GM23338 (cell line): ENCODE measurements at regions not wholly inside any gene's neighbourhood (a gene's known extent, or its start where the extent isn't known, plus 50 kb on each side); places are given as distances from the start of the nearest gene placed in this dataset.

Source experiments
- ATAC-seq: fragments of 200-7000 bp; cut with Tn5 transposase; 3 replicates; pipeline ENCODE4 v1.9.1; 2020
- DNase-seq: peaks from one replicate; pipeline ENCODE4 v3.0.0-alpha.2; 2015; ENCODE audit warnings: low spot score
- H2AFZ ChIP-seq: fragments of 200-600 bp; sonication (generic); 2 replicates; pipeline ENCODE4 v1.8.0; 2016; ENCODE audit warnings: antibody characterized with exemption, mild to moderate bottlenecking, moderate library complexity
- H3F3A ChIP-seq: fragments of 200-600 bp; sonication (generic); replicated peaks from 2 replicates; pipeline ENCODE4 v1.8.0; 2017; ENCODE audit warnings: antibody characterized with exemption, mixed run types, low read depth
- H3K27ac ChIP-seq: fragments of 200-600 bp; sonication (generic); 2 replicates; pipeline ENCODE4 v1.6.1; 2016; ENCODE audit warnings: low read depth
- H3K27me3 ChIP-seq: fragments of 200-600 bp; sonication (generic); 2 replicates; pipeline ENCODE4 v1.8.0; 2016; ENCODE audit warnings: mild to moderate bottlenecking, mixed run types, moderate library complexity; ENCODE audit not compliant: insufficient read depth
- H3K36me3 ChIP-seq: fragments of 200-600 bp; sonication (generic); 2 replicates; pipeline ENCODE4 v1.8.0; 2016; ENCODE audit warnings: mild to moderate bottlenecking; ENCODE audit not compliant: insufficient read depth
- H3K4me1 ChIP-seq: fragments of 200-600 bp; sonication (generic); 2 replicates; pipeline ENCODE4 v1.8.0; 2016; ENCODE audit warnings: mild to moderate bottlenecking, moderate library complexity; ENCODE audit not compliant: insufficient read depth
- H3K4me2 ChIP-seq: fragments of 200-600 bp; sonication (generic); 2 replicates; pipeline ENCODE4 v1.7.1; 2017; ENCODE audit warnings: mixed run types
- H3K4me3 ChIP-seq: fragments of 200-600 bp; sonication (generic); 2 replicates; pipeline ENCODE4 v1.6.1; 2016; ENCODE audit warnings: mixed run types
- H3K79me2 ChIP-seq: fragments of 200-600 bp; sonication (generic); replicated peaks from 2 replicates; pipeline ENCODE4 v1.8.0; 2017; ENCODE audit warnings: mild to moderate bottlenecking; ENCODE audit not compliant: insufficient read depth
- H3K9me2 ChIP-seq: fragments of 200-600 bp; sonication (generic); 2 replicates; pipeline ENCODE4 v1.8.0; 2017; ENCODE audit not compliant: insufficient read depth
- H4K20me1 ChIP-seq: fragments of 200-600 bp; sonication (generic); replicated peaks from 2 replicates; pipeline ENCODE4 v1.8.0; 2017; ENCODE audit warnings: mild to moderate bottlenecking; ENCODE audit not compliant: insufficient read depth
- H3K27ac Mint-ChIP-seq: 2 replicates; pipeline ENCODE4 v1.8.0; 2020; ENCODE audit warnings: inconsistent platforms, mild to moderate bottlenecking, moderate library complexity, mixed read lengths
- H3K27me3 Mint-ChIP-seq: 3 replicates; pipeline ENCODE4 v1.8.0; 2022; ENCODE audit warnings: low read depth, mild to moderate bottlenecking, moderate library complexity, mixed read lengths, inconsistent platforms; ENCODE audit not compliant: insufficient read depth, poor library complexity
- H3K36me3 Mint-ChIP-seq: 3 replicates; pipeline ENCODE4 v1.8.0; 2021; ENCODE audit warnings: low read depth, mild to moderate bottlenecking, inconsistent platforms, moderate library complexity, mixed read lengths
- H3K4me1 Mint-ChIP-seq: 3 replicates; pipeline ENCODE4 v1.8.0; 2020; ENCODE audit warnings: mild to moderate bottlenecking, inconsistent platforms, mixed read lengths
- H3K4me3 Mint-ChIP-seq: 3 replicates; pipeline ENCODE4 v1.8.0; 2021; ENCODE audit warnings: moderate library complexity, mild to moderate bottlenecking, inconsistent platforms, mixed read lengths
- H3K9me3 Mint-ChIP-seq: 3 replicates; pipeline ENCODE4 v1.8.0; 2020; ENCODE audit warnings: moderate library complexity, mild to moderate bottlenecking, inconsistent platforms, mixed read lengths
- CREB1 ChIP-seq: fragments of 250-450 bp; sonication (Bioruptor Pico); IDR thresholded peaks from 2 replicates; pipeline ENCODE4 v1.5.0; 2020; ENCODE audit warnings: low read depth, mild to moderate bottlenecking, moderate library complexity
- EZH2 ChIP-seq: fragments of 200-600 bp; sonication (generic); IDR thresholded peaks from one replicate; pipeline ENCODE4 v1.8.0; 2017; ENCODE audit warnings: antibody characterized with exemption, mild to moderate bottlenecking, low read depth; ENCODE audit not compliant: unreplicated experiment
- EZH2phosphoT487 ChIP-seq: fragments of 200-600 bp; sonication (generic); IDR thresholded peaks from one replicate; pipeline ENCODE4 v1.8.1; 2018; ENCODE audit warnings: antibody characterized with exemption; ENCODE audit not compliant: unreplicated experiment
- JUNB ChIP-seq: IDR thresholded peaks from one replicate; pipeline ENCODE4 v1.6.1; 2016; ENCODE audit warnings: antibody characterized with exemption; ENCODE audit not compliant: unreplicated experiment
- NANOG ChIP-seq: IDR thresholded peaks from 2 replicates; pipeline ENCODE4 v1.6.1; 2016; ENCODE audit warnings: antibody characterized with exemption, borderline replicate concordance
- POLR2AphosphoS5 ChIP-seq: IDR thresholded peaks from 2 replicates; pipeline ENCODE4 v1.6.1; 2016; ENCODE audit warnings: antibody characterized with exemption, low read depth
- STAT1 ChIP-seq: IDR thresholded peaks from one replicate; pipeline ENCODE4 v1.6.1; 2016; ENCODE audit warnings: antibody characterized with exemption; ENCODE audit not compliant: unreplicated experiment
- ZNF114 ChIP-seq: fragments of 250-450 bp; sonication (Bioruptor Pico); IDR thresholded peaks from 2 replicates; pipeline ENCODE4 v1.5.0; 2020; ENCODE audit warnings: mild to moderate bottlenecking, moderate library complexity
- ZNF331 ChIP-seq: fragments of 250-450 bp; sonication (Bioruptor Pico); IDR thresholded peaks from 2 replicates; pipeline ENCODE4 v1.5.0; 2020; ENCODE audit warnings: low read depth, mild to moderate bottlenecking, moderate library complexity
- TF ChIP-seq, protein P1 (sequence below), 2 experiments: fragments of 200-600 bp in 1 of 2; sonication (generic) in 1 of 2; conservative IDR thresholded peaks; 2 replicates each; pipeline versions ENCODE4 v1.5.1 to v1.6.1; 2016 to 2017; ENCODE audit warnings: antibody characterized with exemption in 2 of 2, low read depth in 2 of 2, mild to moderate bottlenecking in 2 of 2, moderate library complexity in 1 of 2
- TF ChIP-seq, protein P2 (sequence below): IDR thresholded peaks from one replicate; pipeline ENCODE4 v1.6.1; 2018; ENCODE audit warnings: antibody characterized with exemption; ENCODE audit not compliant: unreplicated experiment
- TF ChIP-seq, protein P3 (sequence below): fragments of 250-450 bp; sonication (Bioruptor Pico); IDR thresholded peaks from 2 replicates; pipeline ENCODE4 v1.5.0; 2020; ENCODE audit warnings: mild to moderate bottlenecking, moderate library complexity
- TF ChIP-seq, protein P4 (sequence below): IDR thresholded peaks from 2 replicates; pipeline ENCODE4 v1.6.1; 2016; ENCODE audit warnings: antibody characterized with exemption

DNA sequence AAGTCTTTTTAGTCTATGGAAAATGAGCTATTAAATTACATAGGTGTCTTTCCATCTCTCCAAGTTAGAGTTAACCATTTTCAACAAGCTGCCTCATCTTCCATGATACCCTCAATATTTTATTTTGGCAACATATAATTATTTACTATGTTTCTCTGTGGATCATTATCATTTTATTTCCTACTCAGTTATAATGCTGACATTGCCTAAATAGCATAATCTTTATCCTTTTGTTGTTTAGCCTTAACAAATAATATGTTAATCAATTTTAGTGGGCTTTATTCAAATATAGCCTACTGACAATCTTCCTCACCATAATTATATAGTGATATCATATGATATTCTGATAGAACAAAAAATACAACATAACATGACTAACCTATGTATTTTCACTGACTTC lies 1044.8 kb upstream of the FOXG1 start:
- H3K36me3 Mint-ChIP-seq, result peaks cover 9% of the 10 kb centered on the region
- DNase-seq, result no peak

More for the DNA sequence above, 1044.8 kb upstream of the FOXG1 start:
- TF ChIP-seq, protein P1, sequence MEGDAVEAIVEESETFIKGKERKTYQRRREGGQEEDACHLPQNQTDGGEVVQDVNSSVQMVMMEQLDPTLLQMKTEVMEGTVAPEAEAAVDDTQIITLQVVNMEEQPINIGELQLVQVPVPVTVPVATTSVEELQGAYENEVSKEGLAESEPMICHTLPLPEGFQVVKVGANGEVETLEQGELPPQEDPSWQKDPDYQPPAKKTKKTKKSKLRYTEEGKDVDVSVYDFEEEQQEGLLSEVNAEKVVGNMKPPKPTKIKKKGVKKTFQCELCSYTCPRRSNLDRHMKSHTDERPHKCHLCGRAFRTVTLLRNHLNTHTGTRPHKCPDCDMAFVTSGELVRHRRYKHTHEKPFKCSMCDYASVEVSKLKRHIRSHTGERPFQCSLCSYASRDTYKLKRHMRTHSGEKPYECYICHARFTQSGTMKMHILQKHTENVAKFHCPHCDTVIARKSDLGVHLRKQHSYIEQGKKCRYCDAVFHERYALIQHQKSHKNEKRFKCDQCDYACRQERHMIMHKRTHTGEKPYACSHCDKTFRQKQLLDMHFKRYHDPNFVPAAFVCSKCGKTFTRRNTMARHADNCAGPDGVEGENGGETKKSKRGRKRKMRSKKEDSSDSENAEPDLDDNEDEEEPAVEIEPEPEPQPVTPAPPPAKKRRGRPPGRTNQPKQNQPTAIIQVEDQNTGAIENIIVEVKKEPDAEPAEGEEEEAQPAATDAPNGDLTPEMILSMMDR (conservative IDR thresholded peaks at IDR 0.05; ENCODE audit: low read depth in 2 of 2), result no peak
- TF ChIP-seq POLR2AphosphoS5 (no peak), JUNB (no peak), NANOG (no peak), CREB1 (CRISPR knock-in tag) (no peak), ZNF331 (CRISPR knock-in tag) (no peak), ZNF114 (CRISPR knock-in tag) (no peak), EZH2phosphoT487 (no peak), EZH2 (no peak), STAT1 (no peak)
- TF ChIP-seq, protein P2, sequence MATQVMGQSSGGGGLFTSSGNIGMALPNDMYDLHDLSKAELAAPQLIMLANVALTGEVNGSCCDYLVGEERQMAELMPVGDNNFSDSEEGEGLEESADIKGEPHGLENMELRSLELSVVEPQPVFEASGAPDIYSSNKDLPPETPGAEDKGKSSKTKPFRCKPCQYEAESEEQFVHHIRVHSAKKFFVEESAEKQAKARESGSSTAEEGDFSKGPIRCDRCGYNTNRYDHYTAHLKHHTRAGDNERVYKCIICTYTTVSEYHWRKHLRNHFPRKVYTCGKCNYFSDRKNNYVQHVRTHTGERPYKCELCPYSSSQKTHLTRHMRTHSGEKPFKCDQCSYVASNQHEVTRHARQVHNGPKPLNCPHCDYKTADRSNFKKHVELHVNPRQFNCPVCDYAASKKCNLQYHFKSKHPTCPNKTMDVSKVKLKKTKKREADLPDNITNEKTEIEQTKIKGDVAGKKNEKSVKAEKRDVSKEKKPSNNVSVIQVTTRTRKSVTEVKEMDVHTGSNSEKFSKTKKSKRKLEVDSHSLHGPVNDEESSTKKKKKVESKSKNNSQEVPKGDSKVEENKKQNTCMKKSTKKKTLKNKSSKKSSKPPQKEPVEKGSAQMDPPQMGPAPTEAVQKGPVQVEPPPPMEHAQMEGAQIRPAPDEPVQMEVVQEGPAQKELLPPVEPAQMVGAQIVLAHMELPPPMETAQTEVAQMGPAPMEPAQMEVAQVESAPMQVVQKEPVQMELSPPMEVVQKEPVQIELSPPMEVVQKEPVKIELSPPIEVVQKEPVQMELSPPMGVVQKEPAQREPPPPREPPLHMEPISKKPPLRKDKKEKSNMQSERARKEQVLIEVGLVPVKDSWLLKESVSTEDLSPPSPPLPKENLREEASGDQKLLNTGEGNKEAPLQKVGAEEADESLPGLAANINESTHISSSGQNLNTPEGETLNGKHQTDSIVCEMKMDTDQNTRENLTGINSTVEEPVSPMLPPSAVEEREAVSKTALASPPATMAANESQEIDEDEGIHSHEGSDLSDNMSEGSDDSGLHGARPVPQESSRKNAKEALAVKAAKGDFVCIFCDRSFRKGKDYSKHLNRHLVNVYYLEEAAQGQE, result no peak
- TF ChIP-seq, protein P3, sequence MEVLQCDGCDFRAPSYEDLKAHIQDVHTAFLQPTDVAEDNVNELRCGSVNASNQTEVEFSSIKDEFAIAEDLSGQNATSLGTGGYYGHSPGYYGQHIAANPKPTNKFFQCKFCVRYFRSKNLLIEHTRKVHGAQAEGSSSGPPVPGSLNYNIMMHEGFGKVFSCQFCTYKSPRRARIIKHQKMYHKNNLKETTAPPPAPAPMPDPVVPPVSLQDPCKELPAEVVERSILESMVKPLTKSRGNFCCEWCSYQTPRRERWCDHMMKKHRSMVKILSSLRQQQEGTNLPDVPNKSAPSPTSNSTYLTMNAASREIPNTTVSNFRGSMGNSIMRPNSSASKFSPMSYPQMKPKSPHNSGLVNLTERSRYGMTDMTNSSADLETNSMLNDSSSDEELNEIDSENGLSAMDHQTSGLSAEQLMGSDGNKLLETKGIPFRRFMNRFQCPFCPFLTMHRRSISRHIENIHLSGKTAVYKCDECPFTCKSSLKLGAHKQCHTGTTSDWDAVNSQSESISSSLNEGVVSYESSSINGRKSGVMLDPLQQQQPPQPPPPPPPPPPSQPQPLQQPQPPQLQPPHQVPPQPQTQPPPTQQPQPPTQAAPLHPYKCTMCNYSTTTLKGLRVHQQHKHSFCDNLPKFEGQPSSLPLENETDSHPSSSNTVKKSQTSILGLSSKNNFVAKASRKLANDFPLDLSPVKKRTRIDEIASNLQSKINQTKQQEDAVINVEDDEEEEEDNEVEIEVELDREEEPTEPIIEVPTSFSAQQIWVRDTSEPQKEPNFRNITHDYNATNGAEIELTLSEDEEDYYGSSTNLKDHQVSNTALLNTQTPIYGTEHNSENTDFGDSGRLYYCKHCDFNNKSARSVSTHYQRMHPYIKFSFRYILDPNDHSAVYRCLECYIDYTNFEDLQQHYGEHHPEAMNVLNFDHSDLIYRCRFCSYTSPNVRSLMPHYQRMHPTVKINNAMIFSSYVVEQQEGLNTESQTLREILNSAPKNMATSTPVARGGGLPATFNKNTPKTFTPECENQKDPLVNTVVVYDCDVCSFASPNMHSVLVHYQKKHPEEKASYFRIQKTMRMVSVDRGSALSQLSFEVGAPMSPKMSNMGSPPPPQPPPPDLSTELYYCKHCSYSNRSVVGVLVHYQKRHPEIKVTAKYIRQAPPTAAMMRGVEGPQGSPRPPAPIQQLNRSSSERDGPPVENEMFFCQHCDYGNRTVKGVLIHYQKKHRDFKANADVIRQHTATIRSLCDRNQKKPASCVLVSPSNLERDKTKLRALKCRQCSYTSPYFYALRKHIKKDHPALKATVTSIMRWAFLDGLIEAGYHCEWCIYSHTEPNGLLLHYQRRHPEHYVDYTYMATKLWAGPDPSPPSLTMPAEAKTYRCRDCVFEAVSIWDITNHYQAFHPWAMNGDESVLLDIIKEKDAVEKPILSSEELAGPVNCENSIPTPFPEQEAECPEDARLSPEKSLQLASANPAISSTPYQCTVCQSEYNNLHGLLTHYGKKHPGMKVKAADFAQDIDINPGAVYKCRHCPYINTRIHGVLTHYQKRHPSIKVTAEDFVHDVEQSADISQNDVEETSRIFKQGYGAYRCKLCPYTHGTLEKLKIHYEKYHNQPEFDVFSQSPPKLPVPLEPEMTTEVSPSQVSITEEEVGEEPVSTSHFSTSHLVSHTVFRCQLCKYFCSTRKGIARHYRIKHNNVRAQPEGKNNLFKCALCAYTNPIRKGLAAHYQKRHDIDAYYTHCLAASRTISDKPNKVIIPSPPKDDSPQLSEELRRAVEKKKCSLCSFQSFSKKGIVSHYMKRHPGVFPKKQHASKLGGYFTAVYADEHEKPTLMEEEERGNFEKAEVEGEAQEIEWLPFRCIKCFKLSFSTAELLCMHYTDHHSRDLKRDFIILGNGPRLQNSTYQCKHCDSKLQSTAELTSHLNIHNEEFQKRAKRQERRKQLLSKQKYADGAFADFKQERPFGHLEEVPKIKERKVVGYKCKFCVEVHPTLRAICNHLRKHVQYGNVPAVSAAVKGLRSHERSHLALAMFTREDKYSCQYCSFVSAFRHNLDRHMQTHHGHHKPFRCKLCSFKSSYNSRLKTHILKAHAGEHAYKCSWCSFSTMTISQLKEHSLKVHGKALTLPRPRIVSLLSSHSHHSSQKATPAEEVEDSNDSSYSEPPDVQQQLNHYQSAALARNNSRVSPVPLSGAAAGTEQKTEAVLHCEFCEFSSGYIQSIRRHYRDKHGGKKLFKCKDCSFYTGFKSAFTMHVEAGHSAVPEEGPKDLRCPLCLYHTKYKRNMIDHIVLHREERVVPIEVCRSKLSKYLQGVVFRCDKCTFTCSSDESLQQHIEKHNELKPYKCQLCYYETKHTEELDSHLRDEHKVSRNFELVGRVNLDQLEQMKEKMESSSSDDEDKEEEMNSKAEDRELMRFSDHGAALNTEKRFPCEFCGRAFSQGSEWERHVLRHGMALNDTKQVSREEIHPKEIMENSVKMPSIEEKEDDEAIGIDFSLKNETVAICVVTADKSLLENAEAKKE, result no peak
- TF ChIP-seq, protein P4, sequence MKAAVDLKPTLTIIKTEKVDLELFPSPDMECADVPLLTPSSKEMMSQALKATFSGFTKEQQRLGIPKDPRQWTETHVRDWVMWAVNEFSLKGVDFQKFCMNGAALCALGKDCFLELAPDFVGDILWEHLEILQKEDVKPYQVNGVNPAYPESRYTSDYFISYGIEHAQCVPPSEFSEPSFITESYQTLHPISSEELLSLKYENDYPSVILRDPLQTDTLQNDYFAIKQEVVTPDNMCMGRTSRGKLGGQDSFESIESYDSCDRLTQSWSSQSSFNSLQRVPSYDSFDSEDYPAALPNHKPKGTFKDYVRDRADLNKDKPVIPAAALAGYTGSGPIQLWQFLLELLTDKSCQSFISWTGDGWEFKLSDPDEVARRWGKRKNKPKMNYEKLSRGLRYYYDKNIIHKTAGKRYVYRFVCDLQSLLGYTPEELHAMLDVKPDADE, result no peak
- Histone ChIP-seq H3F3A (no peaks in the 10 kb centered on the region), H3K9me2 (0 out of 2 replicates have a peak, but pooled peaks cover 4% of the 10 kb centered on the region), H3K79me2 (no peaks in the 10 kb centered on the region), H4K20me1 (no peaks in the 10 kb centered on the region), H2AFZ (no peak overlapping the region), H3K4me1 (no peaks in the 10 kb centered on the region), H3K4me2 (no peak overlapping the region), H3K4me3 (no peak overlapping the region), H3K27ac (no peak overlapping the region), H3K27me3 (no peaks in the 10 kb centered on the region), H3K36me3 (0 out of 2 replicates have a peak, but pooled peaks cover 4% of the 10 kb centered on the region)
- no peak overlapping the region for H3K4me3 Mint-ChIP-seq
- peaks cover 8% of the 10 kb centered on the region for H3K4me1 Mint-ChIP-seq
- H3K27me3 Mint-ChIP-seq, result no peaks in the 10 kb centered on the region
- H3K27ac Mint-ChIP-seq, result no peak overlapping the region
- no peak for ATAC-seq
- H3K9me3 Mint-ChIP-seq, result peaks cover 11% of the 10 kb centered on the region
